Neural cell (in vitro differentiated cells): ENCODE measurements at regions not wholly inside any gene's neighbourhood (a gene's known extent, or its start where the extent isn't known, plus 50 kb on each side); places are given as distances from the start of the nearest gene placed in this dataset.

Experiments used
- EP300 ChIP-seq: fragments of 450-650 bp; conservative IDR thresholded peaks from 2 replicates; pipeline ENCODE4 v1.6.1; 2014; ENCODE audit warnings: antibody characterized with exemption, mild to moderate bottlenecking, moderate library complexity; ENCODE audit not compliant: poor library complexity, severe bottlenecking
- EZH2 ChIP-seq: fragments of 200-600, 300-800 bp; shearing (Covaris generic), sonication (generic); IDR thresholded peaks from 2 replicates; pipeline ENCODE4 v1.6.1; 2014; ENCODE audit warnings: antibody characterized with exemption, low read length, borderline replicate concordance, mild to moderate bottlenecking; ENCODE audit not compliant: insufficient read depth, poor library complexity, severe bottlenecking
- MXI1 ChIP-seq: fragments of 450-650 bp; conservative IDR thresholded peaks from 2 replicates; pipeline ENCODE4 v1.6.1; 2014; ENCODE audit warnings: antibody characterized with exemption, mild to moderate bottlenecking; ENCODE audit not compliant: poor library complexity, severe bottlenecking
- POLR2AphosphoS5 ChIP-seq: IDR thresholded peaks from 2 replicates; pipeline ENCODE4 v1.6.1; 2012
- RAD21 ChIP-seq: fragments of 450-650 bp; conservative IDR thresholded peaks from 2 replicates; pipeline ENCODE4 v1.6.1; 2014; ENCODE audit warnings: antibody characterized with exemption, mild to moderate bottlenecking, moderate library complexity
- TF ChIP-seq, protein P1 (sequence below): fragments of 450-650 bp; IDR thresholded peaks from 2 replicates; pipeline ENCODE4 v1.5.1; 2014; ENCODE audit warnings: antibody characterized with exemption, mild to moderate bottlenecking, moderate library complexity; ENCODE audit not compliant: poor library complexity, severe bottlenecking
- TF ChIP-seq, protein P2 (sequence below): IDR thresholded peaks from 2 replicates; pipeline ENCODE4 v1.6.1; 2012; ENCODE audit warnings: borderline replicate concordance

DNA sequence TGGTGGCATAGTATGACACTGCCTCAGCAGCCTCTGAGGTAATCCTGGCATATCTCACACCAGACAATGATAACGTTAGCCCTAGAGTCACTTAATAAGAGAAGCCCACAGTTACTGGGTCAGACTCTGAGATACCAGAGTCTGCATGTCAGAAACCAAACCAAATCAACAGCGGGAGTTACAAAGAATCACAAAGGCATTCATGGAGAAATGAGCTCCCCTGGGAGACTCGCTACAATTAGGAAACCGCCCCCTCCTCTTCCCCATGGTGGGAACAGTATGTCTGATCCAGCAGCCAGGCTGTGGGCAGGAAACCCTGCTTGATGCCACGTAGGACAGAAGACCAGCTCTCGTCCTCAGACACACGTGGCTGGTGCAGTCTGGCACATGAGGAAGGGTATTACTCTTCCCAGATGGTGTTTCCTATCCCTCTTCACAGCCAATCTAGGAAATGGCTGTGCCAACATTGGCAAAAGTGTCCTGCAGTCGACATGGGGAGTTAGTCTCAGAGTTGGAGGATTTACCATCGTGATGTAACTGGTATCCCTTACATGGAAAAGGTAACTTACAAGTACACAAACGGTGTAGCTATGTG, 485.4 kb downstream of the ZNF608 start:
- TF ChIP-seq, protein P1, sequence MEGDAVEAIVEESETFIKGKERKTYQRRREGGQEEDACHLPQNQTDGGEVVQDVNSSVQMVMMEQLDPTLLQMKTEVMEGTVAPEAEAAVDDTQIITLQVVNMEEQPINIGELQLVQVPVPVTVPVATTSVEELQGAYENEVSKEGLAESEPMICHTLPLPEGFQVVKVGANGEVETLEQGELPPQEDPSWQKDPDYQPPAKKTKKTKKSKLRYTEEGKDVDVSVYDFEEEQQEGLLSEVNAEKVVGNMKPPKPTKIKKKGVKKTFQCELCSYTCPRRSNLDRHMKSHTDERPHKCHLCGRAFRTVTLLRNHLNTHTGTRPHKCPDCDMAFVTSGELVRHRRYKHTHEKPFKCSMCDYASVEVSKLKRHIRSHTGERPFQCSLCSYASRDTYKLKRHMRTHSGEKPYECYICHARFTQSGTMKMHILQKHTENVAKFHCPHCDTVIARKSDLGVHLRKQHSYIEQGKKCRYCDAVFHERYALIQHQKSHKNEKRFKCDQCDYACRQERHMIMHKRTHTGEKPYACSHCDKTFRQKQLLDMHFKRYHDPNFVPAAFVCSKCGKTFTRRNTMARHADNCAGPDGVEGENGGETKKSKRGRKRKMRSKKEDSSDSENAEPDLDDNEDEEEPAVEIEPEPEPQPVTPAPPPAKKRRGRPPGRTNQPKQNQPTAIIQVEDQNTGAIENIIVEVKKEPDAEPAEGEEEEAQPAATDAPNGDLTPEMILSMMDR, result no peak
- TF ChIP-seq POLR2AphosphoS5 (no peak), EZH2 (no peak), RAD21 (no peak), EP300 (no peak), MXI1 (no peak)
- TF ChIP-seq, protein P2, sequence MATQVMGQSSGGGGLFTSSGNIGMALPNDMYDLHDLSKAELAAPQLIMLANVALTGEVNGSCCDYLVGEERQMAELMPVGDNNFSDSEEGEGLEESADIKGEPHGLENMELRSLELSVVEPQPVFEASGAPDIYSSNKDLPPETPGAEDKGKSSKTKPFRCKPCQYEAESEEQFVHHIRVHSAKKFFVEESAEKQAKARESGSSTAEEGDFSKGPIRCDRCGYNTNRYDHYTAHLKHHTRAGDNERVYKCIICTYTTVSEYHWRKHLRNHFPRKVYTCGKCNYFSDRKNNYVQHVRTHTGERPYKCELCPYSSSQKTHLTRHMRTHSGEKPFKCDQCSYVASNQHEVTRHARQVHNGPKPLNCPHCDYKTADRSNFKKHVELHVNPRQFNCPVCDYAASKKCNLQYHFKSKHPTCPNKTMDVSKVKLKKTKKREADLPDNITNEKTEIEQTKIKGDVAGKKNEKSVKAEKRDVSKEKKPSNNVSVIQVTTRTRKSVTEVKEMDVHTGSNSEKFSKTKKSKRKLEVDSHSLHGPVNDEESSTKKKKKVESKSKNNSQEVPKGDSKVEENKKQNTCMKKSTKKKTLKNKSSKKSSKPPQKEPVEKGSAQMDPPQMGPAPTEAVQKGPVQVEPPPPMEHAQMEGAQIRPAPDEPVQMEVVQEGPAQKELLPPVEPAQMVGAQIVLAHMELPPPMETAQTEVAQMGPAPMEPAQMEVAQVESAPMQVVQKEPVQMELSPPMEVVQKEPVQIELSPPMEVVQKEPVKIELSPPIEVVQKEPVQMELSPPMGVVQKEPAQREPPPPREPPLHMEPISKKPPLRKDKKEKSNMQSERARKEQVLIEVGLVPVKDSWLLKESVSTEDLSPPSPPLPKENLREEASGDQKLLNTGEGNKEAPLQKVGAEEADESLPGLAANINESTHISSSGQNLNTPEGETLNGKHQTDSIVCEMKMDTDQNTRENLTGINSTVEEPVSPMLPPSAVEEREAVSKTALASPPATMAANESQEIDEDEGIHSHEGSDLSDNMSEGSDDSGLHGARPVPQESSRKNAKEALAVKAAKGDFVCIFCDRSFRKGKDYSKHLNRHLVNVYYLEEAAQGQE, result no peak
